GM23248 (cell line): ENCODE measurements at regions not wholly inside any gene's neighbourhood (a gene's known extent, or its start where the extent isn't known, plus 50 kb on each side); places are given as distances from the start of the nearest gene placed in this dataset.

Source experiments
- EZH2 ChIP-seq: fragments of 200-600 bp; sonication (generic); IDR thresholded peaks from 2 replicates; pipeline ENCODE4 v1.6.1; 2018; ENCODE audit warnings: antibody characterized with exemption, mild to moderate bottlenecking; ENCODE audit not compliant: insufficient read depth, poor library complexity, severe bottlenecking
- EZH2phosphoT487 ChIP-seq: fragments of 200-600 bp; sonication (generic); IDR thresholded peaks from 2 replicates; pipeline ENCODE4 v1.6.1; 2018; ENCODE audit warnings: antibody characterized with exemption, moderate library complexity, mild to moderate bottlenecking, low read depth; ENCODE audit not compliant: insufficient read depth

GRCh38 chr11:43579171-43579918, 101.2 kb upstream of the HSD17B12 start:
- no peak for TF ChIP-seq EZH2
- no peak for TF ChIP-seq EZH2phosphoT487
